IPS-11a (cell line): ENCODE measurements at regions not wholly inside any gene's neighbourhood (a gene's known extent, or its start where the extent isn't known, plus 50 kb on each side); places are given as distances from the start of the nearest gene placed in this dataset.

Experiments used
- H3K4me3 ChIP-seq: one replicate; pipeline ENCODE4 v1.5.1; 2013; ENCODE audit warnings: low read depth, low read length, control low read depth

- no peak overlapping the region for H3K4me3 ChIP-seq
Measured at GRCh38 chr20:60465439-60465838, 507.2 kb downstream of the CDH26 start.

GRCh38 chr20:60465993-60466686, 507.9 kb downstream of the CDH26 start:
- H3K4me3 ChIP-seq: no peak overlapping the region

- H3K4me3 ChIP-seq: no peak overlapping the region
Measured at GRCh38 chr20:60466687-60467022, 508.4 kb downstream of the CDH26 start.

- no peak overlapping the region for H3K4me3 ChIP-seq
Measured at GRCh38 chr20:60467078-60467477, 508.9 kb downstream of the CDH26 start.

GRCh38 chr20:60467771-60468170, 509.5 kb downstream of the CDH26 start:
- no peak overlapping the region for H3K4me3 ChIP-seq

GRCh38 chr20:60469829-60470228, 511.6 kb downstream of the CDH26 start:
- H3K4me3 ChIP-seq: no peak overlapping the region

- H3K4me3 ChIP-seq: no peak overlapping the region
Measured at GRCh38 chr20:60470366-60470765, 512.1 kb downstream of the CDH26 start.

GRCh38 chr20:60473211-60473610, 515.0 kb downstream of the CDH26 start:
- no peak overlapping the region for H3K4me3 ChIP-seq

GRCh38 chr20:60474385-60474910, 516.2 kb downstream of the CDH26 start:
- no peak overlapping the region for H3K4me3 ChIP-seq

- H3K4me3 ChIP-seq: no peak overlapping the region
Measured at GRCh38 chr20:60476045-60476444, 517.8 kb downstream of the CDH26 start.

- H3K4me3 ChIP-seq: no peak overlapping the region
Measured at GRCh38 chr20:60477958-60478357, 519.7 kb downstream of the CDH26 start.

- H3K4me3 ChIP-seq: no peak overlapping the region
Measured at GRCh38 chr20:60478533-60478932, 520.3 kb downstream of the CDH26 start.

- H3K4me3 ChIP-seq: no peak overlapping the region
Measured at GRCh38 chr20:60480950-60481742, 522.9 kb downstream of the CDH26 start.

- H3K4me3 ChIP-seq: no peak overlapping the region
Measured at GRCh38 chr20:60481743-60482133, 523.5 kb downstream of the CDH26 start.

GRCh38 chr20:60482221-60483008, 524.2 kb downstream of the CDH26 start:
- no peak overlapping the region for H3K4me3 ChIP-seq

GRCh38 chr20:60483371-60483770, 525.1 kb downstream of the CDH26 start:
- H3K4me3 ChIP-seq: no peak overlapping the region

GRCh38 chr20:60484316-60484715, 526.1 kb downstream of the CDH26 start:
- no peak overlapping the region for H3K4me3 ChIP-seq

GRCh38 chr20:60485012-60485760, 527.0 kb downstream of the CDH26 start:
- no peak overlapping the region for H3K4me3 ChIP-seq

- no peak overlapping the region for H3K4me3 ChIP-seq
Measured at GRCh38 chr20:60486315-60486714, 528.1 kb downstream of the CDH26 start.

GRCh38 chr20:60486937-60487336, 528.7 kb downstream of the CDH26 start:
- no peak overlapping the region for H3K4me3 ChIP-seq
